Lower leg skin (tissue), 4 donors: ENCODE measurements at regions not wholly inside any gene's neighbourhood (a gene's known extent, or its start where the extent isn't known, plus 50 kb on each side); places are given as distances from the start of the nearest gene placed in this dataset.

Source experiments
- DNase-seq, 2 donors: peaks; one replicate each; pipeline ENCODE4 v3.0.0-alpha.2; 2019; ENCODE audit warnings: low spot score in 2 of 2
- H3K4me3 ChIP-seq: fragments of 200-600 bp; sonication (generic); 2 replicates; pipeline ENCODE4 v1.5.1; 2017; ENCODE audit warnings: mild to moderate bottlenecking, low read depth; ENCODE audit not compliant: poor library complexity, severe bottlenecking
- POLR2A ChIP-seq, 2 donors: fragments of 450-650 bp; IDR thresholded peaks; one replicate each; pipeline ENCODE4 v1.6.1; 2016 to 2017; ENCODE audit warnings: antibody characterized with exemption in 2 of 2, mild to moderate bottlenecking in 1 of 2, moderate library complexity in 1 of 2
- WGBS, 2 donors: methylation state at CpG; one replicate each; pipeline ENCODE4 v1.1.5; 2018; 5-methylcytosine and 5-hydroxymethylcytosine counted together
- intact Hi-C: fragments of 100-400 bp; cut with DNase I; formaldehyde crosslinking; loops from one replicate; pipeline ENCODE4 v1.15.0; 2023; ENCODE audit warnings: low total_unique reads
- TF ChIP-seq, protein P1 (sequence below), 3 donors: fragments of 450-650 bp; IDR thresholded peaks; one replicate each; pipeline ENCODE4 v1.5.1; 2016; ENCODE audit warnings: antibody characterized with exemption in 3 of 3, mild to moderate bottlenecking in 3 of 3, moderate library complexity in 2 of 3

DNA sequence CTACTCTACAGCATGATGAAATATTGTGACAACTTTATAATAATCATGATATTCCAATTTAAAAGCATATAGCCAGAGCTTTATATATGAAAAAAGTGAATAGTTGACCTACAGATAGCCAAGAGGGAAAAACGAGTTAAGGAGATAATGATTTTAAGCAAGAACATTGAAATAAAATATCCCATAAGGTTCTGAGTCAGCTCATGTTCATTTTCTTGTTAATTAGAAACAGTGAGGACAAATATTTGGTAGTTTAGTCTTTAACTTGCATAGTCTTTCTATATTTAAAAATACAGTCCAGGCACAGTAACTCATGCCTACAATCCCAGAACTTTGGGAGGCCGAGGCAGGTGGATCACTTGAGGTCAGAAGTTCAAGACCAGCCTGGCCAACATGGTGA, 55.8 kb upstream of the CDH6 start:
- intact Hi-C loops = no loop called here
- DNase-seq = no peak
- no peak for TF ChIP-seq POLR2A (IDR thresholded peaks at IDR 0.05)
- TF ChIP-seq, protein P1, sequence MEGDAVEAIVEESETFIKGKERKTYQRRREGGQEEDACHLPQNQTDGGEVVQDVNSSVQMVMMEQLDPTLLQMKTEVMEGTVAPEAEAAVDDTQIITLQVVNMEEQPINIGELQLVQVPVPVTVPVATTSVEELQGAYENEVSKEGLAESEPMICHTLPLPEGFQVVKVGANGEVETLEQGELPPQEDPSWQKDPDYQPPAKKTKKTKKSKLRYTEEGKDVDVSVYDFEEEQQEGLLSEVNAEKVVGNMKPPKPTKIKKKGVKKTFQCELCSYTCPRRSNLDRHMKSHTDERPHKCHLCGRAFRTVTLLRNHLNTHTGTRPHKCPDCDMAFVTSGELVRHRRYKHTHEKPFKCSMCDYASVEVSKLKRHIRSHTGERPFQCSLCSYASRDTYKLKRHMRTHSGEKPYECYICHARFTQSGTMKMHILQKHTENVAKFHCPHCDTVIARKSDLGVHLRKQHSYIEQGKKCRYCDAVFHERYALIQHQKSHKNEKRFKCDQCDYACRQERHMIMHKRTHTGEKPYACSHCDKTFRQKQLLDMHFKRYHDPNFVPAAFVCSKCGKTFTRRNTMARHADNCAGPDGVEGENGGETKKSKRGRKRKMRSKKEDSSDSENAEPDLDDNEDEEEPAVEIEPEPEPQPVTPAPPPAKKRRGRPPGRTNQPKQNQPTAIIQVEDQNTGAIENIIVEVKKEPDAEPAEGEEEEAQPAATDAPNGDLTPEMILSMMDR (IDR thresholded peaks at IDR 0.05) = no peak
- H3K4me3 ChIP-seq = no peak overlapping the region
- 55 to 63% methylated on average over 2 of the region's 2 CpGs for WGBS, 2 donors

DNA sequence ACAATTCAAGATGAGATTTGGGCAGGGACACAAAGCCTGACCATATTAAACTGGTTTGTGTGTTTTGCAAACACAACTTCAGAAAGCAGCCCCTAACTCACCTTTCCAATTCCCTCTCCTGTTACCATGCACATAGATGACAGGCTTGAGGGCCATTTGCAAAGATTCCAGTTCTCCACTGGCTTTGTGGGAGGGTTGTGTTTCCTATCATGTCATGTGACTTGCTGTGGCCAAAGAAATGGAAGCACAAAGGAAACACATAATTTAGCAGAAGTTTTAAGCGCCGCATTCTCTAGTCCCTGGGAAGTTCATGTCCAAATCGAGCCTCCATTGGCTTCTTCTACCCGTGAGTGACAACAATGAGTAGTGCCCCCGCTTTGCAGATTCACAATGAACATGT, 57.9 kb upstream of the CDH6 start:
- no peak overlapping the region for H3K4me3 ChIP-seq
- intact Hi-C loops = no loop called here
- no peak for TF ChIP-seq POLR2A (IDR thresholded peaks at IDR 0.05)
- TF ChIP-seq, protein P1 (IDR thresholded peaks at IDR 0.05) = no peak
- DNase-seq = no peak
- 94 to 95% methylated on average over 5 of the region's 5 CpGs for WGBS, 2 donors

DNA sequence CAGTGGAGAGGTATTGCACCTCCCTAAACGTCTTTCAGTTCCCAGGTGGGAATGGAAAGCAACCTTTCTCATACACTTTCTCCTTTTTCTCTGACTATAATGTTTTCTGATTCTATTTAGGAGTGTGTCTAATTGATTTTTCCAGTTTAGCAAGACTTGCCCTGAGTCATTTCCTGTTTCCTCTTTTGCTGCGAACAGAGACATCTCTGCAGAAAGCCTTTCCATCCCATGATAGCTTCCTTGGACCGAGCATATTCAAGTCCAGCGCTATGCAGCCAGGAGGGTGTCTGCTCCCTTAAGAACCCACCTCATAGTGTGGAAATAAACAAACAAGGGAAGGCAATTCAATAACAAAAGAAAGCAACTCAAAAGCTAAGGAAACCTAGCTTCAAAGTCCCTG, 60.0 kb upstream of the CDH6 start:
- intact Hi-C loops = no loop called here
- WGBS, 2 donors = 35 to 45% methylated on average over 4 of the region's 4 CpGs

DNA sequence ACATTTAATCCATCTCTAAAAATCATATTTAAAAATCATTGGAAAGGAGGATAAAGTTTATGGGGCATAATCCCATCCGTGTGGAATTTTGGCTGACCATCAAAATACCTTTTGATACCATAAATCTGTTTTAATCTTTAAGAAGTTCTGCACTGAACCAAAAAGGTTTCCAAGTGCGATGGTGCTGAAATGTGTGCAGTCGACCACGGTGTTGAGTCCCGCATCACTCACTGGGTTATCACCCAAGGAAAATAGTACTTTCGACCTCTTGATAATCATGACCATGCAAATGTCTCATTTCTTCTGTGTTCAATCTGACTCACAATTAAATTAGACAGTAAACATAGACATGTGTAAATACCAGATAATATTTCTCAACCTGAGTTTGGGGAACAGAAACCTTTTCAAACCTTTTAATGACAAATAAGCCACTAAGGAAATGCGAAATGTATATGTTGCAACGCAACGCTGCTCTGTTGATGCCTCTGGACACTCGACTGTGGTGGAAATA, 62.0 kb upstream of the CDH6 start:
- WGBS, 2 donors = 88 to 91% methylated on average over 10 of the region's 10 CpGs
- TF ChIP-seq POLR2A (IDR thresholded peaks at IDR 0.05) = no peak
- TF ChIP-seq, protein P1 (IDR thresholded peaks at IDR 0.05) = no peak
- no peak for DNase-seq
- intact Hi-C loops = no loop called here
- H3K4me3 ChIP-seq = no peak overlapping the region

More for the DNA sequence above, 60.0 kb upstream of the CDH6 start:
- no peak overlapping the region for H3K4me3 ChIP-seq
- no peak for DNase-seq
- TF ChIP-seq, protein P1 (IDR thresholded peaks at IDR 0.05) = no peak
- no peak for TF ChIP-seq POLR2A (IDR thresholded peaks at IDR 0.05)

DNA sequence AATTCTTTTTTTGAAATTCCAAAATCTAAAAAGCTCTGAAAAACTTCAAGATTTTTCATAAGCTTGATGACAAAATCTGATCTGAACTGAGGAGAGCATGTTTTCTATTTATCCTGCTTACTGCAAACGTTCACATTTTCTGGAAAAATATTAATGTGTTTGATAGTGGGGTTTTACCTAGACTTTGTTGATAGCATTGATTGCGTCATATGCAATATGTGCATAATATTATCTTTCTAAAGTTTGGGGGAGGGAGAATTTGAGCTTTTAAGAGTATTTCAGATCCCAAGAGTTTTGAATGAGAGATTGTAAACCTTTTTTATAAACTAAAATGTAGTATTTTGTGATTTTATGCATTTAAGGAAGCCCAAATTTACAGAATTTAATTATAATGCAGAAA, 62.8 kb upstream of the CDH6 start:
- intact Hi-C loops = no loop called here
- DNase-seq = no peak
- H3K4me3 ChIP-seq = no peak overlapping the region
- no peak for TF ChIP-seq POLR2A (IDR thresholded peaks at IDR 0.05)
- TF ChIP-seq, protein P1 (IDR thresholded peaks at IDR 0.05) = no peak
- WGBS, 2 donors = 70 to 80% methylated on average over 2 of the region's 2 CpGs

DNA sequence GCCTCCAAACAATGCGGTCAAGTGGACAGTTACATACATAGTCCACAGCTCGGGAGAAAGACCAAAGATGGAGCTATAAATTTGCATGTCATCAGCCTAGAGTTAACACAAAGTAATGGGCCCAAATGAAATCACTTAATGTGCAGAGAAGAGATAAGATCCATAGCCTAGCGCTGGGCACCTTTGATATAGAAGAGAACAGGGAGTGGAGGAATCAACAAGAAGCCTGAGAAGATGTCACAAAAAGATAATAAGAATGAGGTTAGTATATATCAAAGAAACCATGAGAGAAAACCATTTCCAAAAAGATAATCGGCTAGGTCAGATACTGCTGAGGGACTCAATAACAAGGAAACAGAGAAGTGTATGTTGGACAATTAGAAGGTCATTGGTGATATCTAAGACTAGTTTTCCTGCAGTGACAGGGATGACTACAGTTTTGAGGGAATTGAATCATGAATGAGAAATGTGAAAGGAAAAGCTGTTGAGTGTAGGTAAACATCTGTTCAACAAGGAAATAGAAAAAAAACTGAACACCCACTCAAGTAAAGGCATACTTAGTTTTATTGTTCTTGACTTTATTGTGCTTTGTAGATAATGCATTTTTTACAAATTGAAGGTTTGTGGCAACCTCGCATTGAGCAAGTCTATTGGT, 68.7 kb upstream of the CDH6 start:
- 91 to 92% methylated on average over 5 of the region's 5 CpGs for WGBS, 2 donors
- no peak for TF ChIP-seq POLR2A (IDR thresholded peaks at IDR 0.05)
- TF ChIP-seq, protein P1 (IDR thresholded peaks at IDR 0.05) = no peak
- no peak overlapping the region for H3K4me3 ChIP-seq
- DNase-seq = no peak
- intact Hi-C loops = no loop called here
